HEK293 (cell line): ENCODE measurements at regions not wholly inside any gene's neighbourhood (a gene's known extent, or its start where the extent isn't known, plus 50 kb on each side); places are given as distances from the start of the nearest gene placed in this dataset.

Source experiments
- CTCF ChIA-PET: fragments of 350-600 bp; formaldehyde crosslinking; extraction: SDS; loops from one replicate; lab custom pipeline; 2021; ENCODE audit warnings: antibody characterized with exemption; lab: Yijun Ruan, JAX
- POLR2A ChIA-PET: fragments of 300-600 bp; formaldehyde crosslinking; extraction: SDS; loops from one replicate; lab custom pipeline; 2020; ENCODE audit warnings: antibody characterized with exemption, inconsistent platforms; lab: Yijun Ruan, JAX
- H3K27ac ChIP-seq: fragments of 200-500 bp; sonication (Bioruptor generic); 2 replicates; pipeline ENCODE4 v1.5.1; 2014; ENCODE audit warnings: low read depth, low read length, control low read depth, inconsistent platforms; ENCODE audit errors: extremely low read depth
- H3K36me3 ChIP-seq, 2 experiments: fragments of 200-500 bp in 1 of 2; sonication (Bioruptor generic) in 1 of 2; 1 replicate in 1 of 2; 2 replicates in 1 of 2; pipeline ENCODE4 v1.5.1; 2014 to 2017; ENCODE audit warnings: inconsistent platforms in 2 of 2, low read length in 2 of 2; ENCODE audit not compliant: control insufficient read depth in 2 of 2, insufficient read depth in 1 of 2
- H3K4me1 ChIP-seq: fragments of 200-500 bp; sonication (Bioruptor generic); 2 replicates; pipeline ENCODE4 v1.5.1; 2014; ENCODE audit warnings: mild to moderate bottlenecking, low read length, inconsistent platforms; ENCODE audit not compliant: control insufficient read depth, insufficient read depth
- H3K4me3 ChIP-seq: 2 replicates; pipeline ENCODE4 v1.5.1; 2011; ENCODE audit warnings: low read depth, mild to moderate bottlenecking, control low read depth, low read length, moderate library complexity
- H3K9me3 ChIP-seq: fragments of 200-500 bp; sonication (Bioruptor generic); 2 replicates; pipeline ENCODE4 v1.5.1; 2014; ENCODE audit warnings: low read depth, low read length, inconsistent platforms; ENCODE audit not compliant: control insufficient read depth, insufficient read depth
- GFI1B ChIP-seq: fragments of 450-650 bp; formaldehyde crosslinking; IDR thresholded peaks from 2 replicates; pipeline ENCODE4 v1.5.1; 2016; ENCODE audit warnings: missing biosample characterization, missing genetic modification characterization
- GLIS1 ChIP-seq: fragments of 450-650 bp; formaldehyde crosslinking; IDR thresholded peaks from 2 replicates; pipeline ENCODE4 v1.5.1; 2016; ENCODE audit warnings: missing biosample characterization, missing genetic modification characterization
- KLF8 ChIP-seq: fragments of 450-650 bp; formaldehyde crosslinking; IDR thresholded peaks from 2 replicates; pipeline ENCODE4 v1.5.1; 2016; ENCODE audit warnings: missing biosample characterization, missing genetic modification characterization
- KLF9 ChIP-seq: fragments of 450-650 bp; formaldehyde crosslinking; IDR thresholded peaks from 2 replicates; pipeline ENCODE4 v1.5.1; 2016; ENCODE audit warnings: missing biosample characterization, missing genetic modification characterization, low read depth
- SETDB1 ChIP-seq: IDR thresholded peaks from one replicate; pipeline ENCODE4 v1.6.1; 2017; ENCODE audit warnings: mild to moderate bottlenecking, low read length, moderate library complexity, mixed read lengths; ENCODE audit not compliant: insufficient read length
- YY2 ChIP-seq: fragments of 450-650 bp; formaldehyde crosslinking; IDR thresholded peaks from 2 replicates; pipeline ENCODE4 v1.5.1; 2016; ENCODE audit warnings: missing biosample characterization, missing genetic modification characterization
- ZBTB20 ChIP-seq: fragments of 450-650 bp; formaldehyde crosslinking; IDR thresholded peaks from 2 replicates; pipeline ENCODE4 v1.5.1; 2016; ENCODE audit warnings: missing biosample characterization, missing genetic modification characterization
- ZNF174 ChIP-seq: fragments of 450-650 bp; formaldehyde crosslinking; IDR thresholded peaks from 2 replicates; pipeline ENCODE4 v1.5.0; 2017; ENCODE audit warnings: missing biosample characterization, mild to moderate bottlenecking, missing genetic modification characterization
- ZNF214 ChIP-seq: fragments of 450-650 bp; formaldehyde crosslinking; IDR thresholded peaks from 2 replicates; pipeline ENCODE4 v1.5.1; 2017; ENCODE audit warnings: missing biosample characterization, mild to moderate bottlenecking, missing genetic modification characterization, borderline replicate concordance
- ZNF221 ChIP-seq: fragments of 450-650 bp; formaldehyde crosslinking; IDR thresholded peaks from 2 replicates; pipeline ENCODE4 v1.5.1; 2017; ENCODE audit warnings: missing biosample characterization, missing genetic modification characterization, borderline replicate concordance
- ZNF248 ChIP-seq: fragments of 450-650 bp; formaldehyde crosslinking; IDR thresholded peaks from 2 replicates; pipeline ENCODE4 v1.5.1; 2017; ENCODE audit warnings: missing biosample characterization, missing genetic modification characterization
- ZNF292 ChIP-seq: fragments of 450-650 bp; formaldehyde crosslinking; IDR thresholded peaks from 2 replicates; pipeline ENCODE4 v1.5.1; 2016; ENCODE audit warnings: low read depth, missing biosample characterization, missing genetic modification characterization, borderline replicate concordance
- ZNF426 ChIP-seq: fragments of 450-650 bp; formaldehyde crosslinking; IDR thresholded peaks from 2 replicates; pipeline ENCODE4 v1.5.1; 2017; ENCODE audit warnings: missing biosample characterization, missing genetic modification characterization, mild to moderate bottlenecking, inconsistent platforms, moderate library complexity
- ZNF610 ChIP-seq: fragments of 450-650 bp; formaldehyde crosslinking; IDR thresholded peaks from 2 replicates; pipeline ENCODE4 v1.5.1; 2016; ENCODE audit warnings: missing biosample characterization, missing genetic modification characterization, borderline replicate concordance
- ZNF623 ChIP-seq: fragments of 450-650 bp; formaldehyde crosslinking; IDR thresholded peaks from 2 replicates; pipeline ENCODE4 v1.5.1; 2016; ENCODE audit warnings: missing biosample characterization, missing genetic modification characterization
- ZNF624 ChIP-seq: fragments of 450-650 bp; formaldehyde crosslinking; IDR thresholded peaks from 2 replicates; pipeline ENCODE4 v1.5.1; 2017; ENCODE audit warnings: missing biosample characterization, missing genetic modification characterization
- ZNF677 ChIP-seq: fragments of 450-650 bp; IDR thresholded peaks from 2 replicates; pipeline ENCODE4 v1.5.0; 2018; ENCODE audit warnings: missing biosample characterization, mild to moderate bottlenecking, missing genetic modification characterization, moderate library complexity
- ZNF707 ChIP-seq: fragments of 450-650 bp; formaldehyde crosslinking; IDR thresholded peaks from 2 replicates; pipeline ENCODE4 v1.5.1; 2016; ENCODE audit warnings: missing biosample characterization, missing genetic modification characterization
- ZNF747 ChIP-seq: fragments of 450-650 bp; formaldehyde crosslinking; IDR thresholded peaks from 2 replicates; pipeline ENCODE4 v1.5.1; 2016; ENCODE audit warnings: missing biosample characterization, missing genetic modification characterization
- ZNF830 ChIP-seq: fragments of 450-650 bp; IDR thresholded peaks from 2 replicates; pipeline ENCODE4 v1.5.0; 2018; ENCODE audit warnings: missing biosample characterization, missing genetic modification characterization, low read depth, mild to moderate bottlenecking, moderate library complexity
- TF ChIP-seq, protein P1 (sequence below): fragments of 450-650 bp; formaldehyde crosslinking; IDR thresholded peaks from 2 replicates; pipeline ENCODE4 v1.5.1; 2016; ENCODE audit warnings: missing biosample characterization, missing genetic modification characterization
- TF ChIP-seq, protein P2 (sequence below): fragments of 450-650 bp; formaldehyde crosslinking; IDR thresholded peaks from 2 replicates; pipeline ENCODE4 v1.5.1; 2016; ENCODE audit warnings: missing biosample characterization, missing genetic modification characterization

DNA sequence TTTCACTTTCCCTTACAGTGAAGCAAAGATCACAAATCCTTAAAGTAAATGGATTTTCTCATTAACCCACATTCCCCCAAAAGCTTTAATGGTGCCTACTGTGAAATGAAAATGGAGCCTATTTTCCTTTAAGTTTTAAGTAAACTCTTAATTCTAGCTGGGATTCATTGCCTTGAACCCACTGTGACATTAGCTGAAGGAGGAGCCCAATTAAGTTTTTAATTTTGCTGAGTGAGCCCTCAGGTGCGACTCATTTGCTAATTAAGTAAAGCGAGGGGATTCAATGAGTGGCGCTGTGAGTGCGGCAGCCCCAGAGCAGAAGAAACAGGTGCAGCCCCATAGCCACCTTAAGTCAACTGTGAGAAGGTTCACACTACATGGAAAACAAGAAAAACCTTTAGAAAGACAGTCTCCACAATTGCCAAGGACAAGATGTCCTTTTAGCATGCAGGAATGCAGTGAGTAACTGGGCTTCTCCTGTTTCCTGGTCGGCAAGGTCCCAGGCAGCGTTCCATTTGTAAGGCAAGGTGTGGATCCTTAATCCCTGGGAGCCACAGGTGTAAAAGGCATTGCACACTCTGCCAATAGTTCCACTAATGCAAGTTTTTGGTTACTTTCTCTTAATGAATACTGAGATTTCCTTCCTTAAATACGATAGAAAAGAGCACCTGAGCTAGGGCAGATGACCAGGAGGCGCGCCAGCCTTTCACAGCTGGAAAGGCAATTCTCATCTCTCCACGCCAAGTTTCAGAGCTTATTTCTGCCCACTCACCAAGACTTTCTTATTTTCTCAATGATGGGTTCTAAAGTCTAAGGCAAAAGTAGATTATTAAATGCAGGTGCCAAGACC lies 87.7 kb downstream of the TMEM18 start (continued):
- TF ChIP-seq SETDB1: no peak
- TF ChIP-seq KLF9: no peak
- TF ChIP-seq, all 188 proteins: peak for 0

DNA sequence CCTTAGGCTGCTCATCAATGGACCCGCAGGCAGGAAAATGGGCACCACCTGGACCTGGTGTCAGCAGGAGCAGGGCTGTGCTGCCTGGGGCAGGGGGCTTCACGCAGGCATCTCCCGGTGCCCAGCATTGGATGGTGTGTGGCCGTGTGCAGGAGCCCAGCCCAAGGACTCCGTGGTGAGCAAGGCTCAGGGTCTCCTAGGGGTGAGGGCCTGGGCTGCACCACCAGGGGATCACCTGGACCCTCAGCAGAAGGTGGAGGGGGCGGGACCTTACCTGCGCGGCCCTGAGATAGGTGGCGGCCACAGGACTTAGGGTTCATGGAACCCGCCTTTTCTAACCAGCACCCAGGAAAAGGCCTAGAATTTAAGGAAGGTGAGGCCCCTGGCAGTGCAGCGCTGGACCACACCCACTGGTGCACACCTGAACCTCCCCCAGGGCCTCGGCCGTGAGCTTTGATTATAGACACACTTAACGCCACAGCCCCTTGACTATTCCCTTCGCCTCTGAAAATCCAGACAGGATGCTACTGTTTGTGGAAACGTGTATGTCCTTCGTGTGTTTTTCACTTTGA lies 89.0 kb downstream of the TMEM18 start:
- ChIA-PET CTCF (interaction anchor here (0.6 kb wide), 1 partner anchor 70 kb away, joined by 3 read pairs; no protein-coding TSS in a partner anchor), POLR2A (no interaction called here)
- Histone ChIP-seq H3K27ac (no peak overlapping the region), H3K4me3 (no peak overlapping the region), H3K9me3 (no peaks in the 10 kb centered on the region), H3K4me1 (peaks cover 7% of the 10 kb centered on the region), H3K36me3 (no peaks in the 10 kb centered on the region)
- no peak for TF ChIP-seq GLIS1 (tag by site-specific recombination)
- no peak for TF ChIP-seq ZNF610 (tag by site-specific recombination)
- TF ChIP-seq GFI1B: no peak
- no peak for TF ChIP-seq ZNF623
- TF ChIP-seq YY2 (tag by site-specific recombination): no peak
- TF ChIP-seq ZNF221 (tag by site-specific recombination): no peak
- no peak for TF ChIP-seq KLF8 (tag by site-specific recombination)
- TF ChIP-seq, protein P1, sequence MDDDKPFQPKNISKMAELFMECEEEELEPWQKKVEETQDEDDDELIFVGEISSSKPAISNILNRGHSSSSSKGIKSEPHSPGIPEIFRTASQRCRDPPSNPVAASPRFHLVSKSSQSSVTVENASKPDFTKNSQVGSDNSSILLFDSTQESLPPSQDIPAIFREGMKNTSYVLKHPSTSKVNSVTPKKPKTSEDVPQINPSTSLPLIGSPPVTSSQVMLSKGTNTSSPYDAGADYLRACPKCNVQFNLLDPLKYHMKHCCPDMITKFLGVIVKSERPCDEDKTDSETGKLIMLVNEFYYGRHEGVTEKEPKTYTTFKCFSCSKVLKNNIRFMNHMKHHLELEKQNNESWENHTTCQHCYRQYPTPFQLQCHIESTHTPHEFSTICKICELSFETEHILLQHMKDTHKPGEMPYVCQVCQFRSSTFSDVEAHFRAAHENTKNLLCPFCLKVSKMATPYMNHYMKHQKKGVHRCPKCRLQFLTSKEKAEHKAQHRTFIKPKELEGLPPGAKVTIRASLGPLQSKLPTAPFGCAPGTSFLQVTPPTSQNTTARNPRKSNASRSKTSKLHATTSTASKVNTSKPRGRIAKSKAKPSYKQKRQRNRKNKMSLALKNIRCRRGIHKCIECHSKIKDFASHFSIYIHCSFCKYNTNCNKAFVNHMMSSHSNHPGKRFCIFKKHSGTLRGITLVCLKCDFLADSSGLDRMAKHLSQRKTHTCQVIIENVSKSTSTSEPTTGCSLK (tag by site-specific recombination): no peak
- no peak for TF ChIP-seq ZNF830 (tag by site-specific recombination)
- TF ChIP-seq ZNF292 (tag by site-specific recombination): no peak
- no peak for TF ChIP-seq ZNF248 (tag by site-specific recombination)
- TF ChIP-seq, protein P2, sequence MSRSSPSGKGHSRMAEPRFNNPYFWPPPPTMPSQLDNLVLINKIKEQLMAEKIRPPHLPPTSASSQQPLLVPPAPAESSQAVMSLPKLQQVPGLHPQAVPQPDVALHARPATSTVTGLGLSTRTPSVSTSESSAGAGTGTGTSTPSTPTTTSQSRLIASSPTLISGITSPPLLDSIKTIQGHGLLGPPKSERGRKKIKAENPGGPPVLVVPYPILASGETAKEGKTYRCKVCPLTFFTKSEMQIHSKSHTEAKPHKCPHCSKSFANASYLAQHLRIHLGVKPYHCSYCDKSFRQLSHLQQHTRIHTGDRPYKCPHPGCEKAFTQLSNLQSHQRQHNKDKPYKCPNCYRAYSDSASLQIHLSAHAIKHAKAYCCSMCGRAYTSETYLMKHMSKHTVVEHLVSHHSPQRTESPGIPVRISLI (tag by site-specific recombination): no peak
- no peak for TF ChIP-seq ZNF174
- no peak for TF ChIP-seq ZBTB20 (tag by site-specific recombination)

DNA sequence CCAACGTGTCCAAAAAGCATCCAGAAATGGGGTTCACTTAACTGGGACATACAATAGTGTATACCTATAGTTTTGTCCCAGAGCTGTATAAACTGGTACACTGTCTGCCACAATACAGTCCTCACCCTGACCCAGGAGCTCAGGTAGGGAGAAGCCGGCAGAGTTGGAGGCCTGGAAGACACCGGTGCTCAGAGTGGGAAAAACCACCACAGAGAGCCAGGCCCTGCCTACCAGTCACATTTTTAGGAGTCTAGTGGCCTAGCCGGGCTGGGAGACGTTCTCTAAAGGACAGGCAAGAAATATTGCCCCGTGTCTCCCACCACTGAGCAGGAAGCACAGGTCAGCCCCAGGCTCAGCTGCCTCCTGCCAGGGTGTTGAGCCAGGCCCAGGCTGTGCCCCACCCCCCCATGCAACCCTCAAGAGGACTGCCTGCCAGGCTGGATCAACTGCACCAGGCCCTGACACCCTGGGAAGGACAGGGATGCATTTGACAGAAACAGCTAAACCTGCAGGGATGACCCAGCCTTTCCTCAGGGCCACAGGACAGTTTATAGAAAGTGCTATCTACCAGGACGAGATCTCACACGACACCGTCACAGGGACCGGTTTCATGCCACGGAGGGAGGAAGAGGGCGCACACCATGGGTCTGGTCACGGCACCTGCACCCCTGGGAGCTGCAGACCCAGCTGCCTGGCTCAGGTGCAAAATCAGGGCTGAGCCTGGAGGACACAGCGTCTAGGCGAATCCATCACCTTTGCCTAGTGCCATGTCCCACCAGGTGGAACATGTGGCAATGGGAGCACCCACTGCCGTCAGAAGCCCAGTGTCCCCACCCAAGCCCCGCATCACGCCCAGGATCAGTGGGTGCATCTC lies 89.9 kb downstream of the TMEM18 start:
- ChIA-PET POLR2A (no interaction called here), CTCF (interaction anchor here (0.6 kb wide), 2 partner anchors 71 to 572 kb away, joined by 3 to 4 read pairs; no protein-coding TSS in a partner anchor)
- Histone ChIP-seq H3K9me3 (no peaks in the 10 kb centered on the region), H3K36me3 (no peaks in the 10 kb centered on the region), H3K4me3 (no peak overlapping the region), H3K27ac (no peak overlapping the region; the same call in 1 of the 2 replicates), H3K4me1 (peaks cover 7% of the 10 kb centered on the region)
- TF ChIP-seq ZNF624 (tag by site-specific recombination) (no peak), ZNF426 (tag by site-specific recombination) (no peak), ZNF677 (tag by site-specific recombination) (no peak), ZNF214 (tag by site-specific recombination) (no peak), ZNF221 (tag by site-specific recombination) (no peak), ZNF707 (no peak), ZNF747 (tag by site-specific recombination) (no peak)
